GM19452 (cell line): ENCODE measurements at regions not wholly inside any gene's neighbourhood (a gene's known extent, or its start where the extent isn't known, plus 50 kb on each side); places are given as distances from the start of the nearest gene placed in this dataset.

Source experiments
- ATAC-seq: cut with Tn5 transposase; IDR thresholded peaks from one replicate; pipeline ENCODE4 v1.9.1; 2021; ENCODE audit not compliant: unreplicated experiment

- ATAC-seq: no peak
These were observed 318.4 kb upstream of the GIMD1 start for GRCh38 chr4:106687026-106687425.

GRCh38 chr4:106681381-106681921, 312.9 kb upstream of the GIMD1 start:
- no peak for ATAC-seq

- no peak for ATAC-seq
These were observed 310.5 kb upstream of the GIMD1 start for GRCh38 chr4:106679063-106679462.

- no peak for ATAC-seq
These were observed 308.6 kb upstream of the GIMD1 start for GRCh38 chr4:106677213-106677612.

GRCh38 chr4:106676173-106676921, 307.8 kb upstream of the GIMD1 start:
- no peak for ATAC-seq

GRCh38 chr4:106671716-106672115, 303.1 kb upstream of the GIMD1 start:
- ATAC-seq: no peak

GRCh38 chr4:106670976-106671375, 302.4 kb upstream of the GIMD1 start:
- ATAC-seq: no peak

- no peak for ATAC-seq
These were observed 290.8 kb upstream of the GIMD1 start for GRCh38 chr4:106659371-106659770.

- ATAC-seq: no peak
These were observed 283.5 kb upstream of the GIMD1 start for GRCh38 chr4:106652095-106652494.

- no peak for ATAC-seq
These were observed 282.1 kb upstream of the GIMD1 start for GRCh38 chr4:106650701-106651100.

- ATAC-seq: no peak
These were observed 278.9 kb upstream of the GIMD1 start for GRCh38 chr4:106647451-106647850.

GRCh38 chr4:106629268-106629625, 260.7 kb upstream of the GIMD1 start:
- ATAC-seq: no peak

- no peak for ATAC-seq
These were observed 260.1 kb upstream of the GIMD1 start for GRCh38 chr4:106628586-106629267.

- ATAC-seq: no peak
These were observed 258.5 kb upstream of the GIMD1 start for GRCh38 chr4:106627051-106627450.

GRCh38 chr4:106624671-106625070, 256.1 kb upstream of the GIMD1 start:
- no peak for ATAC-seq

- no peak for ATAC-seq
These were observed 250.4 kb upstream of the GIMD1 start for GRCh38 chr4:106618956-106619355.

GRCh38 chr4:106615961-106616360, 247.4 kb upstream of the GIMD1 start:
- ATAC-seq: no peak

GRCh38 chr4:106615410-106615945, 246.9 kb upstream of the GIMD1 start:
- no peak for ATAC-seq

- no peak for ATAC-seq
These were observed 245.9 kb upstream of the GIMD1 start for GRCh38 chr4:106614441-106614840.

GRCh38 chr4:106609917-106610316, 241.3 kb upstream of the GIMD1 start:
- ATAC-seq: no peak

GRCh38 chr4:106607558-106607957, 239.0 kb upstream of the GIMD1 start:
- ATAC-seq: no peak
